ENCODE measurements at regions not wholly inside any gene's neighbourhood (a gene's known extent, or its start where the extent isn't known, plus 50 kb on each side); places are given as distances from the start of the nearest gene placed in this dataset.

GRCh38 chr2:150690870-150691269 is 203.4 kb upstream of the RND3 start:
- no peaks in the 10 kb centered on the region for H3K27me3 ChIP-seq (ENCODE audit: control insufficient read depth, insufficient read depth, low read length)
- H3K4me1 ChIP-seq (ENCODE audit: control insufficient read depth, low read depth, low read length), result peaks cover 4% of the 10 kb centered on the region
- H3K36me3 ChIP-seq (ENCODE audit: control insufficient read depth, low read depth, low read length), result no peaks in the 10 kb centered on the region
- no peaks in the 10 kb centered on the region for H3K9me3 ChIP-seq (ENCODE audit: control insufficient read depth, low read depth, low read length)
- H3K4me3 ChIP-seq (ENCODE audit: low read length), result no peak overlapping the region
- H3K27ac ChIP-seq (ENCODE audit: low read length), result no peak overlapping the region
- no peak overlapping the region for H3K9ac ChIP-seq (ENCODE audit: low read length)

- Histone ChIP-seq H3K27me3 (ENCODE audit: control insufficient read depth, insufficient read depth, low read length) (no peaks in the 10 kb centered on the region), H3K27ac (ENCODE audit: low read length) (no peak overlapping the region), H3K4me3 (ENCODE audit: low read length) (no peak overlapping the region), H3K36me3 (ENCODE audit: control insufficient read depth, low read depth, low read length) (no peaks in the 10 kb centered on the region), H3K4me1 (ENCODE audit: control insufficient read depth, low read depth, low read length) (peaks cover 4% of the 10 kb centered on the region), H3K9ac (ENCODE audit: low read length) (no peak overlapping the region), H3K9me3 (ENCODE audit: control insufficient read depth, low read depth, low read length) (no peaks in the 10 kb centered on the region)
Measured at GRCh38 chr2:150690261-150690660, 202.8 kb upstream of the RND3 start.

GRCh38 chr2:150689590-150689989 is 202.1 kb upstream of the RND3 start:
- H3K4me3 ChIP-seq (ENCODE audit: low read length), result no peak overlapping the region
- H3K27ac ChIP-seq (ENCODE audit: low read length), result no peak overlapping the region
- H3K4me1 ChIP-seq (ENCODE audit: control insufficient read depth, low read depth, low read length), result peaks cover 4% of the 10 kb centered on the region
- H3K9ac ChIP-seq (ENCODE audit: low read length), result no peak overlapping the region
- no peaks in the 10 kb centered on the region for H3K27me3 ChIP-seq (ENCODE audit: control insufficient read depth, insufficient read depth, low read length)
- no peaks in the 10 kb centered on the region for H3K9me3 ChIP-seq (ENCODE audit: control insufficient read depth, low read depth, low read length)
- H3K36me3 ChIP-seq (ENCODE audit: control insufficient read depth, low read depth, low read length), result no peaks in the 10 kb centered on the region

- no peak overlapping the region for H3K27ac ChIP-seq (ENCODE audit: low read length)
- no peaks in the 10 kb centered on the region for H3K27me3 ChIP-seq (ENCODE audit: control insufficient read depth, insufficient read depth, low read length)
- no peak overlapping the region for H3K9ac ChIP-seq (ENCODE audit: low read length)
- H3K4me3 ChIP-seq (ENCODE audit: low read length), result no peak overlapping the region
- no peaks in the 10 kb centered on the region for H3K36me3 ChIP-seq (ENCODE audit: control insufficient read depth, low read depth, low read length)
- H3K4me1 ChIP-seq (ENCODE audit: control insufficient read depth, low read depth, low read length), result peaks cover 4% of the 10 kb centered on the region
- no peaks in the 10 kb centered on the region for H3K9me3 ChIP-seq (ENCODE audit: control insufficient read depth, low read depth, low read length)
Measured at GRCh38 chr2:150688016-150688415, 200.5 kb upstream of the RND3 start.

- Histone ChIP-seq H3K9ac (ENCODE audit: low read length) (no peak overlapping the region), H3K36me3 (ENCODE audit: control insufficient read depth, low read depth, low read length) (no peaks in the 10 kb centered on the region), H3K9me3 (ENCODE audit: control insufficient read depth, low read depth, low read length) (no peaks in the 10 kb centered on the region), H3K4me1 (ENCODE audit: control insufficient read depth, low read depth, low read length) (peaks cover 4% of the 10 kb centered on the region), H3K4me3 (ENCODE audit: low read length) (no peak overlapping the region), H3K27me3 (ENCODE audit: control insufficient read depth, insufficient read depth, low read length) (no peaks in the 10 kb centered on the region), H3K27ac (ENCODE audit: low read length) (no peak overlapping the region)
Measured at GRCh38 chr2:150686391-150686790, 198.9 kb upstream of the RND3 start.

GRCh38 chr2:150681120-150681804 is 193.8 kb upstream of the RND3 start:
- Histone ChIP-seq H3K27ac (ENCODE audit: low read length) (no peak overlapping the region), H3K4me1 (ENCODE audit: control insufficient read depth, low read depth, low read length) (peaks cover 13% of the 10 kb centered on the region), H3K4me3 (ENCODE audit: low read length) (no peak overlapping the region), H3K36me3 (ENCODE audit: control insufficient read depth, low read depth, low read length) (no peaks in the 10 kb centered on the region), H3K9ac (ENCODE audit: low read length) (no peak overlapping the region), H3K27me3 (ENCODE audit: control insufficient read depth, insufficient read depth, low read length) (no peaks in the 10 kb centered on the region), H3K9me3 (ENCODE audit: control insufficient read depth, low read depth, low read length) (no peaks in the 10 kb centered on the region)

GRCh38 chr2:150679456-150680120 is 192.1 kb upstream of the RND3 start:
- Histone ChIP-seq H3K27ac (ENCODE audit: low read length) (no peak overlapping the region), H3K4me1 (ENCODE audit: control insufficient read depth, low read depth, low read length) (peaks cover 13% of the 10 kb centered on the region), H3K4me3 (ENCODE audit: low read length) (no peak overlapping the region)

GRCh38 chr2:150677551-150677950 is 190.1 kb upstream of the RND3 start:
- peaks cover 13% of the 10 kb centered on the region for H3K4me1 ChIP-seq (ENCODE audit: control insufficient read depth, low read depth, low read length)
- peak overlapping the region; percentile 21 for H3K27ac ChIP-seq (ENCODE audit: low read length)
- H3K4me3 ChIP-seq (ENCODE audit: low read length), result no peak overlapping the region

More at GRCh38 chr2:150679456-150680120, 192.1 kb upstream of the RND3 start:
- Histone ChIP-seq H3K9me3 (ENCODE audit: control insufficient read depth, low read depth, low read length) (no peaks in the 10 kb centered on the region), H3K9ac (ENCODE audit: low read length) (no peak overlapping the region), H3K36me3 (ENCODE audit: control insufficient read depth, low read depth, low read length) (no peaks in the 10 kb centered on the region), H3K27me3 (ENCODE audit: control insufficient read depth, insufficient read depth, low read length) (no peaks in the 10 kb centered on the region)

GRCh38 chr2:150676747-150677383 is 189.4 kb upstream of the RND3 start:
- Histone ChIP-seq H3K9ac (ENCODE audit: low read length) (no peak overlapping the region), H3K27me3 (ENCODE audit: control insufficient read depth, insufficient read depth, low read length) (no peaks in the 10 kb centered on the region), H3K4me1 (ENCODE audit: control insufficient read depth, low read depth, low read length) (peaks cover 13% of the 10 kb centered on the region), H3K4me3 (ENCODE audit: low read length) (no peak overlapping the region), H3K9me3 (ENCODE audit: control insufficient read depth, low read depth, low read length) (no peaks in the 10 kb centered on the region), H3K36me3 (ENCODE audit: control insufficient read depth, low read depth, low read length) (no peaks in the 10 kb centered on the region), H3K27ac (ENCODE audit: low read length) (no peak overlapping the region)

More at GRCh38 chr2:150677551-150677950, 190.1 kb upstream of the RND3 start:
- Histone ChIP-seq H3K9ac (ENCODE audit: low read length) (no peak overlapping the region), H3K9me3 (ENCODE audit: control insufficient read depth, low read depth, low read length) (no peaks in the 10 kb centered on the region), H3K36me3 (ENCODE audit: control insufficient read depth, low read depth, low read length) (no peaks in the 10 kb centered on the region), H3K27me3 (ENCODE audit: control insufficient read depth, insufficient read depth, low read length) (no peaks in the 10 kb centered on the region)

GRCh38 chr2:150675807-150676206 is 188.3 kb upstream of the RND3 start:
- no peak overlapping the region for H3K4me3 ChIP-seq (ENCODE audit: low read length)
- H3K27me3 ChIP-seq (ENCODE audit: control insufficient read depth, insufficient read depth, low read length), result no peaks in the 10 kb centered on the region
- no peak overlapping the region for H3K27ac ChIP-seq (ENCODE audit: low read length)
- H3K36me3 ChIP-seq (ENCODE audit: control insufficient read depth, low read depth, low read length), result no peaks in the 10 kb centered on the region
- H3K4me1 ChIP-seq (ENCODE audit: control insufficient read depth, low read depth, low read length), result peaks cover 13% of the 10 kb centered on the region
- H3K9me3 ChIP-seq (ENCODE audit: control insufficient read depth, low read depth, low read length), result no peaks in the 10 kb centered on the region
- no peak overlapping the region for H3K9ac ChIP-seq (ENCODE audit: low read length)

- Histone ChIP-seq H3K27me3 (ENCODE audit: control insufficient read depth, insufficient read depth, low read length) (no peaks in the 10 kb centered on the region), H3K4me1 (ENCODE audit: control insufficient read depth, low read depth, low read length) (peaks cover 13% of the 10 kb centered on the region), H3K4me3 (ENCODE audit: low read length) (no peak overlapping the region), H3K36me3 (ENCODE audit: control insufficient read depth, low read depth, low read length) (no peaks in the 10 kb centered on the region), H3K9me3 (ENCODE audit: control insufficient read depth, low read depth, low read length) (no peaks in the 10 kb centered on the region), H3K27ac (ENCODE audit: low read length) (no peak overlapping the region), H3K9ac (ENCODE audit: low read length) (no peak overlapping the region)
Measured at GRCh38 chr2:150674283-150674682, 186.8 kb upstream of the RND3 start.
